OCI-LY1 (cell line): ENCODE measurements at regions not wholly inside any gene's neighbourhood (a gene's known extent, or its start where the extent isn't known, plus 50 kb on each side); places are given as distances from the start of the nearest gene placed in this dataset.

Source experiments
- H2AFZ ChIP-seq: fragments of 200-600 bp; sonication (generic), shearing (Covaris generic); 2 replicates; pipeline ENCODE4 v1.6.0; 2014; ENCODE audit warnings: antibody characterized with exemption, mild to moderate bottlenecking, low read length
- H3F3A ChIP-seq: fragments of 200-600 bp; sonication (generic), shearing (Covaris generic); 2 replicates; pipeline ENCODE4 v1.6.0; 2014; ENCODE audit warnings: mild to moderate bottlenecking, antibody characterized with exemption, low read length, moderate library complexity; ENCODE audit not compliant: insufficient read depth
- H3K27ac ChIP-seq: fragments of 200-600 bp; sonication (generic); 2 replicates; pipeline ENCODE4 v1.5.1; 2014; ENCODE audit warnings: low read length, mixed run types, mild to moderate bottlenecking, low read depth; ENCODE audit not compliant: poor library complexity, severe bottlenecking
- H3K27me3 ChIP-seq: fragments of 200-600 bp; sonication (generic); 2 replicates; pipeline ENCODE4 v1.6.0; 2014; ENCODE audit warnings: antibody characterized with exemption, mild to moderate bottlenecking, low read length, moderate library complexity; ENCODE audit not compliant: insufficient read depth
- H3K36me3 ChIP-seq: fragments of 200-600 bp; sonication (generic); 2 replicates; pipeline ENCODE4 v1.6.1; 2014; ENCODE audit warnings: mild to moderate bottlenecking, antibody characterized with exemption, low read length, moderate library complexity, mixed read lengths; ENCODE audit not compliant: insufficient read depth
- H3K4me1 ChIP-seq: fragments of 200-600 bp; sonication (generic); 2 replicates; pipeline ENCODE4 v1.5.1; 2014; ENCODE audit warnings: mild to moderate bottlenecking, low read length, moderate library complexity; ENCODE audit not compliant: insufficient read depth, severe bottlenecking
- H3K4me2 ChIP-seq: fragments of 200-600 bp; sonication (generic), shearing (Covaris generic); 2 replicates; pipeline ENCODE4 v1.6.1; 2014; ENCODE audit warnings: low read length
- H3K4me3 ChIP-seq: fragments of 200-600 bp; sonication (generic); 2 replicates; pipeline ENCODE4 v1.5.1; 2014; ENCODE audit warnings: low read length, low read depth, mild to moderate bottlenecking, mixed read lengths; ENCODE audit not compliant: poor library complexity, severe bottlenecking
- H3K79me2 ChIP-seq: fragments of 200-600 bp; shearing (Covaris generic); 2 replicates; pipeline ENCODE4 v1.6.1; 2016; ENCODE audit warnings: mixed run types, low read length, mixed read lengths; ENCODE audit not compliant: insufficient read depth
- H3K9ac ChIP-seq: fragments of 200-600 bp; sonication (generic), shearing (Covaris generic); 2 replicates; pipeline ENCODE4 v1.6.1; 2014; ENCODE audit warnings: mild to moderate bottlenecking, low read length, mixed read lengths
- H3K9me2 ChIP-seq: fragments of 200-600 bp; sonication (generic), shearing (Covaris generic); 2 replicates; pipeline ENCODE4 v1.6.1; 2014; ENCODE audit warnings: low read depth, mild to moderate bottlenecking, low read length, mixed read lengths
- H3K9me3 ChIP-seq: fragments of 200-600 bp; shearing (Covaris generic); 2 replicates; pipeline ENCODE4 v1.6.1; 2014; ENCODE audit warnings: low read length, mixed read lengths
- H4K20me1 ChIP-seq: fragments of 200-600 bp; sonication (generic), shearing (Covaris generic); 2 replicates; pipeline ENCODE4 v1.6.0; 2016; ENCODE audit warnings: mild to moderate bottlenecking, low read length; ENCODE audit not compliant: insufficient read depth
- EZH2 ChIP-seq: fragments of 200-600 bp; sonication (generic), shearing (Covaris generic); IDR thresholded peaks from 2 replicates; pipeline ENCODE4 v1.8.0; 2017; ENCODE audit warnings: borderline replicate concordance, mixed run types, mild to moderate bottlenecking, antibody characterized with exemption, low read length, moderate library complexity, mixed read lengths
- TF ChIP-seq, protein P1 (sequence below): fragments of 200-600 bp; sonication (generic), shearing (Covaris generic); IDR thresholded peaks from 2 replicates; pipeline ENCODE4 v1.5.1; 2017; ENCODE audit warnings: mild to moderate bottlenecking, antibody characterized with exemption, low read length, moderate library complexity, mixed read lengths

DNA sequence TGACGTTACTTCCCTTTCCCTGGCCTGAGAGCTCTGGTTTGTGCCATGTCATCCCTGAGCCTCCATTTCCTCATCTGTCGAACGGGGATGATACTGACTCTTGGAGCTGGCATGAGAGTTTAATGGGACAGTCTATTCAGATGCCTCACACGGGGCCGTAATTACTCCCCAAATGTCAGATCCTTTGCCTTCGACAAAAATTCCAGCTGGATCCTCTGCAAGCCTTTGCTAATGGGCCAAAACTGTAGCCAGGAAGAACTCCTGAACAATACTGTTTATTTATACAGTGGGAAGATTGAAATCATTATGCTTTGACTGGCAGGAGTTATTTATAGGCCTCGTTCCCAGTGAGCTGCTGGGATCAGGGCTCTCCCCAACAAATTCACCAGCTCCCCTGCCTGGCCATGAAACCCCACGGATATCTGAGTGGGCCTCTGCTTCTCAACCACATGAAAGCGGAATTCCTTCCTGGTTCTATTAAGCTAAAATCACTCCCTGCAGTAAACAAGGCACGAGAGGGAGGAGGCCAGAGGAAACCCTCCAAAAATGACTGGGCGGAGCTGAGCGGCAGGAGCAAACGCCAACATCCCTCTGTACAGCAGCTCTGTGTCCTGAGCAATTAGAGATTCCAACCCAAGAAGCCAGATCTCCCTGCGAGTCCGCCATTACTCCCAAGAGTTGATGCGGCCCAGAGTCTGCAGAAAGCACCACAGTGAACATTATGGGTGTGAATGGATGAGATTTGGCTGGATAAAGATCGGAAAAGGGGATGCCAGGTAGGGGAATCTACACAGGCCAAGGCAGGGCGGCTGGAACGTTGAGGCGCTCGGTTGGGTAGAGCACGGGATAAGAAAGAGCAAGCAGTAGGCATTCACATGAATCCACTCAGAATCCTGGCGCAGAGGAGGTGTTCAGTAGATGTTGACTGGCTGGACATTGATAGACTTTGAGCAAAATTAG lies 326.1 kb downstream of the BCL11B start:
- Histone ChIP-seq H3K9me3 (no peaks in the 10 kb centered on the region), H3K9me2 (no peaks in the 10 kb centered on the region), H3K79me2 (no peaks in the 10 kb centered on the region), H3K9ac (no peak overlapping the region), H3K4me3 (no peak overlapping the region), H3K27ac (no peak overlapping the region), H3K4me1 (no peaks in the 10 kb centered on the region), H3K4me2 (no peak overlapping the region), H3F3A (no peaks in the 10 kb centered on the region), H4K20me1 (no peaks in the 10 kb centered on the region), H3K27me3 (no peaks in the 10 kb centered on the region), H2AFZ (no peak overlapping the region), H3K36me3 (no peaks in the 10 kb centered on the region)
- TF ChIP-seq, protein P1, sequence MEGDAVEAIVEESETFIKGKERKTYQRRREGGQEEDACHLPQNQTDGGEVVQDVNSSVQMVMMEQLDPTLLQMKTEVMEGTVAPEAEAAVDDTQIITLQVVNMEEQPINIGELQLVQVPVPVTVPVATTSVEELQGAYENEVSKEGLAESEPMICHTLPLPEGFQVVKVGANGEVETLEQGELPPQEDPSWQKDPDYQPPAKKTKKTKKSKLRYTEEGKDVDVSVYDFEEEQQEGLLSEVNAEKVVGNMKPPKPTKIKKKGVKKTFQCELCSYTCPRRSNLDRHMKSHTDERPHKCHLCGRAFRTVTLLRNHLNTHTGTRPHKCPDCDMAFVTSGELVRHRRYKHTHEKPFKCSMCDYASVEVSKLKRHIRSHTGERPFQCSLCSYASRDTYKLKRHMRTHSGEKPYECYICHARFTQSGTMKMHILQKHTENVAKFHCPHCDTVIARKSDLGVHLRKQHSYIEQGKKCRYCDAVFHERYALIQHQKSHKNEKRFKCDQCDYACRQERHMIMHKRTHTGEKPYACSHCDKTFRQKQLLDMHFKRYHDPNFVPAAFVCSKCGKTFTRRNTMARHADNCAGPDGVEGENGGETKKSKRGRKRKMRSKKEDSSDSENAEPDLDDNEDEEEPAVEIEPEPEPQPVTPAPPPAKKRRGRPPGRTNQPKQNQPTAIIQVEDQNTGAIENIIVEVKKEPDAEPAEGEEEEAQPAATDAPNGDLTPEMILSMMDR: no peak
- no peak for TF ChIP-seq EZH2

GRCh38 chr14:98946940-98947339 lies 325.1 kb downstream of the BCL11B start:
- Histone ChIP-seq H3K4me3 (no peak overlapping the region), H3K27ac (no peak overlapping the region), H3K79me2 (no peaks in the 10 kb centered on the region), H4K20me1 (no peaks in the 10 kb centered on the region), H3K9ac (no peak overlapping the region), H3K9me2 (no peaks in the 10 kb centered on the region), H3K27me3 (no peaks in the 10 kb centered on the region), H3K36me3 (no peaks in the 10 kb centered on the region), H3K4me1 (no peaks in the 10 kb centered on the region), H3F3A (no peaks in the 10 kb centered on the region), H3K4me2 (no peak overlapping the region), H3K9me3 (no peaks in the 10 kb centered on the region), H2AFZ (no peak overlapping the region)
- TF ChIP-seq, protein P1: no peak
- no peak for TF ChIP-seq EZH2

DNA sequence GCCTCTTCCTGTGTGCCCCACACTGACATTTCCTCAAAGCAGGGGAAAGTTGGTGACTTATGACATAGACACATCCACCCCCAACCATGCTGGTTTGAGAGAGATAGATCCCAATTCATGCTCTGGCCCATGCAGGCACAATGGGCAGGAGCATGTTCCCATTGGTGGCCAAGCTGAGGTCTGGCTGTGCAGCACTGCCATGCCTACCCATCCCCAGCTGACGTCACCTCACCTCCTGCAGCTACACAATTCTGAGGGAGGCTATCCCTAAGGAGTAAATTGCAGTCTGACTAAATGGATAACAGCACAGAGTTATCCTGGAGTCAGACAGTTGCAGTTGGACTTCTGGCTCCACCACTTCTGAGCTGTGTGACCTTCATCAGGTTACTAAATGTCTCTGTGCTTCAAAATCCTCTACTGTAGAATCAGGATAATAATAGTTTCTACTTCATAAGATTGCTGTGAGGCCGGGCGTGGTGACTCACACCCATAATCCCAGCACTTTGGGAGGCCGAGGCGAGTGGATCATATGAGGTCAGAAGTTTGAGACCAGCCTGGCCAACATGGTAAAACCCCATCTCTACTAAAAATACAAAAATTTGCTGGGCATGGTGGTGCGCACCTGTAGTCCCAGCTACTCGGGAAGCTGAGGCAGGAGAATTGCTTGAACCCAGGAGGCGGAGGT lies 323.9 kb downstream of the BCL11B start:
- TF ChIP-seq, protein P1: no peak
- TF ChIP-seq EZH2: no peak
- H3K27me3 ChIP-seq: no peaks in the 10 kb centered on the region

More for the DNA sequence above, 323.9 kb downstream of the BCL11B start:
- no peaks in the 10 kb centered on the region for H4K20me1 ChIP-seq
- H3K9me3 ChIP-seq: no peaks in the 10 kb centered on the region
- H3F3A ChIP-seq: no peaks in the 10 kb centered on the region
- H3K79me2 ChIP-seq: no peaks in the 10 kb centered on the region
- no peak overlapping the region for H2AFZ ChIP-seq
- no peak overlapping the region for H3K27ac ChIP-seq
- no peaks in the 10 kb centered on the region for H3K36me3 ChIP-seq
- no peak overlapping the region for H3K9ac ChIP-seq
- no peaks in the 10 kb centered on the region for H3K4me1 ChIP-seq
- H3K4me3 ChIP-seq: no peak overlapping the region
- no peak overlapping the region for H3K4me2 ChIP-seq
- no peaks in the 10 kb centered on the region for H3K9me2 ChIP-seq
